DMS114 treated with DMSO at 0.1 percent for 48 hours (cell line): ENCODE measurements at regions not wholly inside any gene's neighbourhood (a gene's known extent, or its start where the extent isn't known, plus 50 kb on each side); places are given as distances from the start of the nearest gene placed in this dataset.

Experiments
- DNase-seq: peaks from one replicate; lab custom pipeline; 2025; ENCODE audit not compliant: unreplicated experiment; lab: John Stamatoyannopoulos, UW

- no peak for DNase-seq
These were observed 131.2 kb upstream of the C14orf180 start for GRCh38 chr14:104448321-104448720.

- DNase-seq, result no peak
These were observed 130.8 kb upstream of the C14orf180 start for GRCh38 chr14:104448721-104449120.

GRCh38 chr14:104450811-104451401, 128.7 kb upstream of the C14orf180 start:
- no peak for DNase-seq

GRCh38 chr14:104451474-104451873, 128.1 kb upstream of the C14orf180 start:
- no peak for DNase-seq

- DNase-seq, result no peak
These were observed 120.7 kb upstream of the C14orf180 start for GRCh38 chr14:104458845-104459244.

GRCh38 chr14:104460791-104461651, 118.5 kb upstream of the C14orf180 start:
- DNase-seq, result no peak

- DNase-seq, result no peak
These were observed 117.7 kb upstream of the C14orf180 start for GRCh38 chr14:104461676-104462449.

GRCh38 chr14:104462651-104463630, 116.6 kb upstream of the C14orf180 start:
- DNase-seq, result no peak

- no peak for DNase-seq
These were observed 114.7 kb upstream of the C14orf180 start for GRCh38 chr14:104464907-104465306.

GRCh38 chr14:104465482-104466390, 113.8 kb upstream of the C14orf180 start:
- DNase-seq, result no peak

GRCh38 chr14:104467236-104467635, 112.3 kb upstream of the C14orf180 start:
- DNase-seq, result no peak

- DNase-seq, result no peak
These were observed 111.9 kb upstream of the C14orf180 start for GRCh38 chr14:104467641-104468040.

- DNase-seq, result no peak
These were observed 110.0 kb upstream of the C14orf180 start for GRCh38 chr14:104469591-104469990.

- DNase-seq, result no peak
These were observed 109.0 kb upstream of the C14orf180 start for GRCh38 chr14:104470588-104470987.

GRCh38 chr14:104471114-104471513, 108.5 kb upstream of the C14orf180 start:
- DNase-seq, result no peak

GRCh38 chr14:104472073-104472472, 107.5 kb upstream of the C14orf180 start:
- DNase-seq, result no peak

GRCh38 chr14:104472536-104473243, 106.9 kb upstream of the C14orf180 start:
- no peak for DNase-seq

- no peak for DNase-seq
These were observed 106.4 kb upstream of the C14orf180 start for GRCh38 chr14:104473244-104473565.
